ENCODE measurements at regions not wholly inside any gene's neighbourhood (a gene's known extent, or its start where the extent isn't known, plus 50 kb on each side); places are given as distances from the start of the nearest gene placed in this dataset.

- H3K27me3 ChIP-seq (ENCODE audit: control insufficient read depth, insufficient read depth, low read length), result no peaks in the 10 kb centered on the region
- no peaks in the 10 kb centered on the region for H3K4me1 ChIP-seq (ENCODE audit: control insufficient read depth in 2 of 3, insufficient read depth in 2 of 3, low read depth in 1 of 3, low read length in 3 of 3)
- H3K36me3 ChIP-seq (ENCODE audit: control insufficient read depth in 2 of 3, insufficient read depth in 3 of 3, low read length in 3 of 3), result no peaks in the 10 kb centered on the region
- DNase-seq (no peak), FAIRE-seq (no peak)
- no peak overlapping the region for H3K27ac ChIP-seq (ENCODE audit: low read depth in 2 of 2, low read length in 2 of 2)
- no peak for TF ChIP-seq CTCF (IDR thresholded peaks at IDR 0.05; ENCODE audit: borderline replicate concordance, extremely low read depth, insufficient read depth)
- H3K4me3 ChIP-seq (ENCODE audit: low read length in 3 of 3), result no peak overlapping the region
- intact Hi-C loops (cut with DNase I), result no loop called here
- no peaks in the 10 kb centered on the region for H3K9me3 ChIP-seq (ENCODE audit: control insufficient read depth in 2 of 3, insufficient read depth in 1 of 3, low read length in 3 of 3)
- H3K9ac ChIP-seq (ENCODE audit: low read length in 3 of 3), result no peak overlapping the region
These were observed 220.8 kb upstream of the CDH4 start for GRCh38 chr20:61031101-61031830.

GRCh38 chr20:61037498-61037897 is 214.6 kb upstream of the CDH4 start:
- intact Hi-C loops (cut with DNase I), result no loop called here
- no peak for FAIRE-seq

DNA sequence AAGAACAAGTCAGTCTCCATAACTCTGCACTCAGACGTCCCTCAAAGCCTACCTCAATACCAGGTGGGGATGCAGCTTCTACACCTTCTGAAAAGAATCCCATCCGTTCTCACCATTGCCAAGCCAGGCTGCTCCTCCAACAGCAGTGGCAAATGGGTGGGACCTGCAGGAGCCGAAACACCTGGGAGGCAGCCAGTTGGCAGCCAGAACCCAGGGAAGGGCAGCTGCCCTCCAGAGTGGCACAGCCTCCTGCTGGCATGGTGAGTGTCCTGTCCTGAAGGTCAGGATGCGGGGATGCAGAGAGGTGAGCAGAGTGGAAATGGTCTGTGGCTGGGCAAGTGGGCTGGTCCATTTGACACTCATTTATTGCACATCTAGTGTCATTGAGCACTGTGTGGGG is 210.6 kb upstream of the CDH4 start:
- TF ChIP-seq CTCF (IDR thresholded peaks at IDR 0.05; ENCODE audit: borderline replicate concordance, extremely low read depth, insufficient read depth), result no peak
- FAIRE-seq, result no peak
- intact Hi-C loops (cut with DNase I), result no loop called here

More at GRCh38 chr20:61037498-61037897, 214.6 kb upstream of the CDH4 start:
- H3K36me3 ChIP-seq (ENCODE audit: control insufficient read depth in 2 of 3, insufficient read depth in 3 of 3, low read length in 3 of 3), result no peaks in the 10 kb centered on the region
- no peak overlapping the region for H3K4me3 ChIP-seq (ENCODE audit: low read length in 3 of 3)
- H3K9me3 ChIP-seq (ENCODE audit: control insufficient read depth in 2 of 3, insufficient read depth in 1 of 3, low read length in 3 of 3), result no peaks in the 10 kb centered on the region
- TF ChIP-seq CTCF (IDR thresholded peaks at IDR 0.05; ENCODE audit: borderline replicate concordance, extremely low read depth, insufficient read depth), result no peak
- no peak for DNase-seq
- no peak overlapping the region for H3K9ac ChIP-seq (ENCODE audit: low read length in 3 of 3)
- no peaks in the 10 kb centered on the region for H3K4me1 ChIP-seq (ENCODE audit: control insufficient read depth in 2 of 3, insufficient read depth in 2 of 3, low read depth in 1 of 3, low read length in 3 of 3)
- H3K27ac ChIP-seq (ENCODE audit: low read depth in 2 of 2, low read length in 2 of 2), result no peak overlapping the region
- no peaks in the 10 kb centered on the region for H3K27me3 ChIP-seq (ENCODE audit: control insufficient read depth, insufficient read depth, low read length)

More for the DNA sequence above, 210.6 kb upstream of the CDH4 start:
- Histone ChIP-seq H3K9ac (ENCODE audit: low read length in 3 of 3) (no peak overlapping the region), H3K36me3 (ENCODE audit: control insufficient read depth in 2 of 3, insufficient read depth in 3 of 3, low read length in 3 of 3) (no peaks in the 10 kb centered on the region), H3K4me3 (ENCODE audit: low read length in 3 of 3) (no peak overlapping the region), H3K9me3 (ENCODE audit: control insufficient read depth in 2 of 3, insufficient read depth in 1 of 3, low read length in 3 of 3) (no peaks in the 10 kb centered on the region), H3K4me1 (ENCODE audit: control insufficient read depth in 2 of 3, insufficient read depth in 2 of 3, low read depth in 1 of 3, low read length in 3 of 3) (no peaks in the 10 kb centered on the region), H3K27ac (ENCODE audit: low read depth in 2 of 2, low read length in 2 of 2) (no peak overlapping the region), H3K27me3 (ENCODE audit: control insufficient read depth, insufficient read depth, low read length) (no peaks in the 10 kb centered on the region)
- DNase-seq, result no peak

Measured in kidney (tissue), 13 donors.